Bronchial epithelial cell (primary cell): ENCODE measurements at regions not wholly inside any gene's neighbourhood (a gene's known extent, or its start where the extent isn't known, plus 50 kb on each side); places are given as distances from the start of the nearest gene placed in this dataset.
"Not testable (repeated sequence)": the region's sequence is repeated elsewhere in the genome, so short reads cannot be mapped to it uniquely, and the experiment has no call there.

Experiments
- DNase-seq: peaks from one replicate; pipeline ENCODE4 v3.0.0-alpha.2; 2010; ENCODE audit warnings: low read depth
- FAIRE-seq: peaks from 2 replicates; lab custom pipeline; 2011; peaks lifted over from hg19 to GRCh38; lab: Jason Lieb, UNC
- H3K27me3 ChIP-seq: 2 replicates; pipeline ENCODE4 v1.5.1; 2011; ENCODE audit warnings: low read length; ENCODE audit not compliant: control insufficient read depth, insufficient read depth
- H3K36me3 ChIP-seq: 2 replicates; pipeline ENCODE4 v1.5.1; 2011; ENCODE audit warnings: low read length; ENCODE audit not compliant: control insufficient read depth, insufficient read depth
- H3K4me3 ChIP-seq: 2 replicates; pipeline ENCODE4 v1.5.1; 2011; ENCODE audit warnings: mild to moderate bottlenecking, low read depth, low read length, control low read depth
- CTCF ChIP-seq: IDR thresholded peaks from 2 replicates; pipeline ENCODE4 v1.5.1; 2011; ENCODE audit warnings: mild to moderate bottlenecking, moderate library complexity, low read length, control low read depth, inconsistent platforms; ENCODE audit not compliant: insufficient read depth, severe bottlenecking

- TF ChIP-seq CTCF = no peak
- FAIRE-seq = no peak
These were observed 91.9 kb upstream of the MYO3A start for GRCh38 chr10:25842146-25842545.

GRCh38 chr10:25843551-25844170, 90.4 kb upstream of the MYO3A start:
- FAIRE-seq (no peak), DNase-seq (no peak)
- Histone ChIP-seq H3K4me3 (no peak overlapping the region), H3K27me3 (no peaks in the 10 kb centered on the region), H3K36me3 (no peaks in the 10 kb centered on the region)
- TF ChIP-seq CTCF = no peak

More at GRCh38 chr10:25842146-25842545, 91.9 kb upstream of the MYO3A start:
- DNase-seq = no peak
- no peaks in the 10 kb centered on the region for H3K36me3 ChIP-seq
- no peaks in the 10 kb centered on the region for H3K27me3 ChIP-seq
- no peak overlapping the region for H3K4me3 ChIP-seq

- not testable (repeated sequence) for FAIRE-seq, H3K27me3 ChIP-seq
These were observed 89.3 kb upstream of the MYO3A start for GRCh38 chr10:25844716-25845115.

GRCh38 chr10:25849268-25849667, 84.8 kb upstream of the MYO3A start:
- FAIRE-seq (no peak), DNase-seq (no peak)
- Histone ChIP-seq H3K4me3 (no peak overlapping the region), H3K27me3 (no peaks in the 10 kb centered on the region), H3K36me3 (no peaks in the 10 kb centered on the region)
- no peak for TF ChIP-seq CTCF

More at GRCh38 chr10:25844716-25845115, 89.3 kb upstream of the MYO3A start:
- not testable (repeated sequence) for H3K36me3 ChIP-seq, DNase-seq, H3K4me3 ChIP-seq

GRCh38 chr10:25849988-25850387, 84.0 kb upstream of the MYO3A start:
- FAIRE-seq (no peak), DNase-seq (no peak)
- Histone ChIP-seq H3K27me3 (no peaks in the 10 kb centered on the region), H3K36me3 (no peaks in the 10 kb centered on the region), H3K4me3 (no peak overlapping the region)
- no peak for TF ChIP-seq CTCF

GRCh38 chr10:25851548-25851947, 82.5 kb upstream of the MYO3A start:
- no peak for TF ChIP-seq CTCF
- FAIRE-seq (no peak), DNase-seq (no peak)
- Histone ChIP-seq H3K27me3 (no peaks in the 10 kb centered on the region), H3K4me3 (no peak overlapping the region), H3K36me3 (no peaks in the 10 kb centered on the region)
